ENCODE measurements at regions not wholly inside any gene's neighbourhood (a gene's known extent, or its start where the extent isn't known, plus 50 kb on each side); places are given as distances from the start of the nearest gene placed in this dataset.

GRCh38 chr5:162474239-162474638 lies 406.7 kb downstream of the GABRG2 start:
- Mint-ChIP-seq H3K27ac (ENCODE audit: unreplicated experiment) (no peak overlapping the region), H3K36me3 (ENCODE audit: low read depth) (no peaks in the 10 kb centered on the region), H3K4me3 (no peak overlapping the region), H3K9me3 (peaks cover 5% of the 10 kb centered on the region), H3K27me3 (ENCODE audit: low read depth) (no peaks in the 10 kb centered on the region), H3K4me1 (no peaks in the 10 kb centered on the region)
- no peak for TF ChIP-seq CTCF (conservative IDR thresholded peaks at IDR 0.05)
- DNase-seq (ENCODE audit: low read depth, low spot score) = no peak

GRCh38 chr5:162484095-162484494 lies 416.5 kb downstream of the GABRG2 start:
- no peaks in the 10 kb centered on the region for H3K27me3 Mint-ChIP-seq (ENCODE audit: low read depth)
- no peak overlapping the region for H3K27ac Mint-ChIP-seq (ENCODE audit: unreplicated experiment)
- no peak for TF ChIP-seq CTCF (conservative IDR thresholded peaks at IDR 0.05)
- no peak overlapping the region for H3K4me3 Mint-ChIP-seq
- H3K36me3 Mint-ChIP-seq (ENCODE audit: low read depth) = no peaks in the 10 kb centered on the region
- H3K9me3 Mint-ChIP-seq = no peaks in the 10 kb centered on the region
- H3K4me1 Mint-ChIP-seq = no peaks in the 10 kb centered on the region
- DNase-seq (ENCODE audit: low read depth, low spot score) = no peak

DNA sequence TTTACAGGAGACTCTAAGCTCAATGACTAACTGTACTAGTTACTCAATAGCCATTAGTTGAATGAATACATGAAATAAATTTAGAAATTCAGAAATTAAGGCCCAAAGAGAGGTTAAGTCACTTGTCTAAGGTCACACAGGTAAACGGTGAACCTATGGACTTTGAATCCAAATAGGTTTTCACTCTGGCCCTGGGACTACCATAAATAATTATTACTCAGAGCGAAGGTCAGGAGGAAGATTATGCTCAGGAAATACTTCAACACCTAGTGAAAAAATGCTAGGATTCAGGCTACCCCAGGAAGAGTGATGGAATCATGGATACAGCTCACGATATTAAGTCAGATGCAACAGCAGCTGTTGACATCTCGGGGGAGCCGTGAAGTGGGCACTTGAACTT lies 417.4 kb downstream of the GABRG2 start:
- Mint-ChIP-seq H3K27ac (ENCODE audit: unreplicated experiment) (no peak overlapping the region), H3K4me1 (no peaks in the 10 kb centered on the region), H3K27me3 (ENCODE audit: low read depth) (no peaks in the 10 kb centered on the region), H3K9me3 (no peaks in the 10 kb centered on the region), H3K36me3 (ENCODE audit: low read depth) (no peaks in the 10 kb centered on the region), H3K4me3 (no peak overlapping the region)
- TF ChIP-seq CTCF (conservative IDR thresholded peaks at IDR 0.05) = no peak
- no peak for DNase-seq (ENCODE audit: low read depth, low spot score)

DNA sequence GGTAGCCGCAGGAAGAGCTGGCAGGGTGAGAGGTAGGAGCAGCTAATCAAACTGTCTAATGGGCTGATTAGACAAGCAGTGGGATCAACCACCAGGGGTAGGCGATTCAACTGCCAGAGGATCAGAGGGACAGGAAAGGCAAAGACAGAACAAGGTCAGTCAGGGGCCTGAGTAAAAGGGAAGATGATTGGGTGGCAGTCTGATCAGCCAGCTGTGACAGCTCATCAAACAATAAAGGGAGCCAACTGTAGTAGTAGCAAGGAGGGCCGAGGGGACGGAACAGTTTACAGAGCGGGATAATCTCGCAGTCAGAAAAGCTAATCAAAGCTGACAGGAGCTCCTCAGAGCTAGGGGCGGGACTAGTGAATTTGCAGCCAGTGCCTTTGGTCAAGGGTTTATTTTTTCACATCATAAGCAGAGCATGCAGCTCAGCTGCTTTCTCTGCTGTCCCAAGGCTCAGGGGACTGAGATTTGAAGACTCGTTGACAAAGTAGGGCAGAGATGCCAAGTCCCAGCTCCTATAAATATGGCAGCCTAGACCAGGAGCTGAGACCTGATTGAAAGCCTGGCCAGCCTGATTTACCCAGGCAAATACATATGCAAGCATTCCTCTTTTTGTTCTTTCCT lies 418.2 kb downstream of the GABRG2 start:
- no peaks in the 10 kb centered on the region for H3K4me1 Mint-ChIP-seq
- DNase-seq (ENCODE audit: low read depth, low spot score) = no peak
- no peak overlapping the region for H3K4me3 Mint-ChIP-seq
- H3K9me3 Mint-ChIP-seq = no peaks in the 10 kb centered on the region
- H3K27me3 Mint-ChIP-seq (ENCODE audit: low read depth) = no peaks in the 10 kb centered on the region
- TF ChIP-seq CTCF (conservative IDR thresholded peaks at IDR 0.05) = no peak
- no peak overlapping the region for H3K27ac Mint-ChIP-seq (ENCODE audit: unreplicated experiment)
- H3K36me3 Mint-ChIP-seq (ENCODE audit: low read depth) = no peaks in the 10 kb centered on the region

DNA sequence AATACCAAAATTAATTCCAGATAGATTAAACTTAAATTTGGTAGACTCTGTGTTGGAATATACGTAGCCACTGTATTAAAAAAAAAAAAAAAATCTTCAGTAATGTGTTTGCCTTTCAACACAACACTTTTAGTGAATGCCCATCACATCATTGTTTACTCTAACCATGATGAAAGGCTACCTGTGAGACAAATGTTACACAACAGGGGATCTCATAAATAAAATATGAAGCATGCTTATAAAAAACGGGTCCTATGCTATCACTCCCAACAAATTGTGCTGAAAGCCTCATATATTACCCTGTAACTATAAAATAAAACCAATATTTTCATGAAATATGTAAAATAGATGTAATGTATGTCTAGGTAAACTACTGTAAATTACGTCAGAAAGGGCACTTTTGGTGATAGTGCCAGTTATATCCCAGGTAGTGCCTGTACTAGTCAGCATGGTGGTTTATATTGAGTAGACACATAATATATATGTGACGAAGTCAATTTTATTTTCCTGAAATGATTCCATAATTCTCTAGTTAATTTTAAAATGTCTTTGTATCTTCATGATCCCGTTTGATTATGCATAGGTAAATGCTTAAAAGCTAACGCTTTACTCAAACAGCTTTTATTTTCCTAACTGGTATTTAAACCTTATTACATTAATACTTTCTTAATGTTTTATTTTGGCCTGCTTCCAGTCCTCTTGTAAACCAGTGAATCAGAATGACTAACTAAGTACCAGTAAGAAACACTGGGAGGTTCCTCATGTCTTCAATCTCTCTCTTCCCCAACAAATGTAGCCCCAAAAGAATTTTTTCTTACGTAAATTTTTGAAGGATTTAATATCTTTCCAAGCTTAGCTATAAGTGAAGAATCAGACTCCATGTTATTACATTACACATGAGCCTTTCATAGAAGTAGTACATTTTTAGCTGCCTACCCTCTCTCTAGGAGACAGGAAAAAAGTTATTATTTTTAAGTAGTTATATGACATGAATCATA lies 420.3 kb downstream of the GABRG2 start:
- Mint-ChIP-seq H3K27me3 (ENCODE audit: low read depth) (no peaks in the 10 kb centered on the region), H3K9me3 (no peaks in the 10 kb centered on the region), H3K36me3 (ENCODE audit: low read depth) (no peaks in the 10 kb centered on the region), H3K27ac (ENCODE audit: unreplicated experiment) (no peak overlapping the region), H3K4me1 (no peaks in the 10 kb centered on the region), H3K4me3 (no peak overlapping the region)
- TF ChIP-seq CTCF (conservative IDR thresholded peaks at IDR 0.05) = no peak
- no peak for DNase-seq (ENCODE audit: low read depth, low spot score)
